Skeletal muscle tissue (tissue), 3 donors: ENCODE measurements at regions not wholly inside any gene's neighbourhood (a gene's known extent, or its start where the extent isn't known, plus 50 kb on each side); places are given as distances from the start of the nearest gene placed in this dataset.

Source experiments
- H3K27ac ChIP-seq: one replicate; pipeline ENCODE4 v1.7.0; 2013; ENCODE audit warnings: mild to moderate bottlenecking, low read depth, low read length, inconsistent platforms
- H3K27me3 ChIP-seq, 3 donors: one replicate each; pipeline ENCODE4 v1.7.0; 2013; ENCODE audit warnings: low read length in 3 of 3; ENCODE audit not compliant: control insufficient read depth in 3 of 3, insufficient read depth in 3 of 3
- H3K36me3 ChIP-seq, 3 donors: one replicate each; pipeline ENCODE4 v1.7.0; 2013; ENCODE audit warnings: low read length in 3 of 3; ENCODE audit not compliant: control insufficient read depth in 3 of 3, insufficient read depth in 3 of 3
- H3K4me1 ChIP-seq, 3 donors: one replicate each; pipeline ENCODE4 v1.7.0; 2013; ENCODE audit warnings: low read length in 3 of 3, mild to moderate bottlenecking in 3 of 3; ENCODE audit not compliant: control insufficient read depth in 3 of 3, insufficient read depth in 3 of 3
- H3K4me3 ChIP-seq, 3 donors: one replicate each; pipeline ENCODE4 v1.7.0; 2013; ENCODE audit warnings: low read length in 3 of 3
- H3K9ac ChIP-seq, 3 donors: one replicate each; pipeline ENCODE4 v1.7.0; 2013; ENCODE audit warnings: low read length in 3 of 3, mild to moderate bottlenecking in 3 of 3, moderate library complexity in 2 of 3, low read depth in 1 of 3
- H3K9me3 ChIP-seq, 3 donors: one replicate each; pipeline ENCODE4 v1.7.0; 2013; ENCODE audit warnings: low read length in 3 of 3; ENCODE audit not compliant: control insufficient read depth in 3 of 3
- donor health status: Osteomylitis.

DNA sequence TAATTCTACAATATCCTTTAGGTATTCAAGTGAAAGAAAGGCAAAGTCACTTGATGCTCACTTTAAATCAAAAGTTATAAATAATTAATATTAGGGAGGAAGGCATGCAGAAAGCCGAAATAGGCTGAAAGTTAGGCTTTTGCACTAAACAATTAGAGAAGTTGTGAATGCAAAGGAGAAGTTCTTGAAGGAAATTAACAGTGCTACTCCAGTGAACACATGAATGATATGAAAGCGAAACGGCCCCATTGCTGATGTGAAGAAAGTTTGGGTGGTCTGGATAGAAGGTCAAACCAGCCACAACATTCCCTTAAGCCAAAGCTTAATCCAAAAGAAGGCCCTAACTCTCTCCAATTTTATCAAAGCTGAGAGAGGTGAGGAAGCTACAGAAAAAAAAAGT lies 103.1 kb upstream of the CXCR4 start:
- H3K4me1 ChIP-seq: no peaks in the 10 kb centered on the region
- H3K27me3 ChIP-seq: no peaks in the 10 kb centered on the region
- no peak overlapping the region for H3K4me3 ChIP-seq
- H3K27ac ChIP-seq: no peak overlapping the region
- H3K9ac ChIP-seq: no peak overlapping the region
- H3K9me3 ChIP-seq: no peaks in the 10 kb centered on the region
- H3K36me3 ChIP-seq: no peaks in the 10 kb centered on the region

- Histone ChIP-seq H3K9me3 (no peaks in the 10 kb centered on the region), H3K9ac (no peak overlapping the region), H3K36me3 (no peaks in the 10 kb centered on the region), H3K4me1 (no peaks in the 10 kb centered on the region), H3K4me3 (no peak overlapping the region), H3K27ac (no peak overlapping the region), H3K27me3 (no peaks in the 10 kb centered on the region)
Observed at GRCh38 chr2:136219963-136220362, 102.0 kb upstream of the CXCR4 start.

GRCh38 chr2:136219341-136219740 lies 101.4 kb upstream of the CXCR4 start:
- Histone ChIP-seq H3K4me3 (no peak overlapping the region), H3K27me3 (no peaks in the 10 kb centered on the region), H3K9ac (no peak overlapping the region), H3K27ac (no peak overlapping the region), H3K4me1 (no peaks in the 10 kb centered on the region), H3K36me3 (no peaks in the 10 kb centered on the region), H3K9me3 (no peaks in the 10 kb centered on the region)

DNA sequence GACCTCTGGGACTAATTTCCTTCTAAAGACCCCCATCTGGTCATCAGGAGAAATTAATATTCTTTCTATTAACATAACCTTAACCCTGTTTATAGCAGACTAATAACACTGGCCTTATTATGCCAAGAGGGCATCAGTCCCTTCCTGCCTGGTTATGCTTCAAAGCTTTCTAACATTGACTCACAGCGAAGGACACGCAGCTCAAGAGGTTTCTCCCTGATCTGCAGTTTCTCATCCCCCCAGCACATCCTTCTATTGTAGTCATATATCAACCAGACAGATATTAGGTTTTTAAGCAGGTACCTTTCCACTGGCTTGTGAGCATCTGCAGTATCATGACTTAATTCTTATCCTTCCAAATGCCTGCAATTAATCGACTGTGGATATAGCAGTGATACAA lies 100.0 kb upstream of the CXCR4 start:
- H3K36me3 ChIP-seq: no peaks in the 10 kb centered on the region
- no peaks in the 10 kb centered on the region for H3K27me3 ChIP-seq
- H3K9ac ChIP-seq: no peak overlapping the region
- no peaks in the 10 kb centered on the region for H3K4me1 ChIP-seq
- H3K4me3 ChIP-seq: no peak overlapping the region
- no peaks in the 10 kb centered on the region for H3K9me3 ChIP-seq
- H3K27ac ChIP-seq: no peak overlapping the region

- H3K27ac ChIP-seq: no peak overlapping the region
- H3K9me3 ChIP-seq: no peaks in the 10 kb centered on the region
- no peak overlapping the region for H3K9ac ChIP-seq
- no peak overlapping the region for H3K4me3 ChIP-seq
- no peaks in the 10 kb centered on the region for H3K4me1 ChIP-seq
- no peaks in the 10 kb centered on the region for H3K27me3 ChIP-seq
- no peaks in the 10 kb centered on the region for H3K36me3 ChIP-seq
Observed at GRCh38 chr2:136215908-136216472, 98.0 kb upstream of the CXCR4 start.

- Histone ChIP-seq H3K4me3 (no peak overlapping the region), H3K9ac (no peak overlapping the region), H3K36me3 (no peaks in the 10 kb centered on the region), H3K9me3 (no peaks in the 10 kb centered on the region), H3K4me1 (no peaks in the 10 kb centered on the region), H3K27ac (no peak overlapping the region), H3K27me3 (no peaks in the 10 kb centered on the region)
Observed at GRCh38 chr2:136215449-136215848, 97.5 kb upstream of the CXCR4 start.

DNA sequence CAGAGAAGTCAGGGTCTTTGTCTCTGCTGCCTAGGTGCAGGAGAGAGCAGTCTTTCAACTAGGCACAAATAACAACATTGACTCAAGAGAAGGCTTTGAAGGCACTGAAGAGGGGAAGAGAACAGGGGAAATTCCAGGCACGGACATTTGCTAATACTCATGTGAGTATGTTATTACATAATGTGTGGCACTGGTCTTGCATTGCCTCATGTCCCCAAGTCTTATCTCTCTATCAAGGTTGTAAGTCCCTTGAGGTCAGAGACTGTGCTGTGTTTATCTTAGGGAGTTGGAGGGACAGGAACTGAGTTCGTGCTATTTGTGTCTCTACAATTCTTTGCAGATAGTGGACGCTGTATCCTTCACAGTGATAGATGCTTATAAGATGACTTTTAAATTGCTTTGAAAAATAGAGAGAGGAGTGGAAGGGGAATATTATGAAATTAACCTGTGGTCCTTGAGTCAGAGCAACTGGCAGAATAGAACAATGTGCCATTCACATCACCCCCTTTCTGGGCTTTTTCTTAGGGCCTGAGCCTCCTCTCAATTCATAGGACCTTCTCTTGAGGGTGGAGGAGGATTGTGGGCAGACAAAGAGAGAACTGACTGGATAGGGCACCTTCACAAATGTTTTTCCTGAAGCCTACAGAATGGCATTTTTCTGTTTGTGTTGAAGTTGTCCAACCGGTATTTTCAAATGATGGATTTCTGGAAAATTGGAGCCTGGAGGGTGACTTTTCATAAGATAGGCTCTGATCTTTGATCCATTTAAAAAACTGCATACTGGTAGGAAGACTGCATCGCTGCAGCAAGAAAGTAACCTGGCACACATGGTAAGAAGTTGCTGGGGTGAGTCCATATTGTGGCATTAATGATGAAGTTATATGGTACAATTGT lies 96.6 kb upstream of the CXCR4 start:
- Histone ChIP-seq H3K36me3 (no peaks in the 10 kb centered on the region), H3K27ac (no peak overlapping the region), H3K4me1 (no peaks in the 10 kb centered on the region), H3K9ac (no peak overlapping the region), H3K4me3 (no peak overlapping the region), H3K9me3 (no peaks in the 10 kb centered on the region), H3K27me3 (no peaks in the 10 kb centered on the region)

DNA sequence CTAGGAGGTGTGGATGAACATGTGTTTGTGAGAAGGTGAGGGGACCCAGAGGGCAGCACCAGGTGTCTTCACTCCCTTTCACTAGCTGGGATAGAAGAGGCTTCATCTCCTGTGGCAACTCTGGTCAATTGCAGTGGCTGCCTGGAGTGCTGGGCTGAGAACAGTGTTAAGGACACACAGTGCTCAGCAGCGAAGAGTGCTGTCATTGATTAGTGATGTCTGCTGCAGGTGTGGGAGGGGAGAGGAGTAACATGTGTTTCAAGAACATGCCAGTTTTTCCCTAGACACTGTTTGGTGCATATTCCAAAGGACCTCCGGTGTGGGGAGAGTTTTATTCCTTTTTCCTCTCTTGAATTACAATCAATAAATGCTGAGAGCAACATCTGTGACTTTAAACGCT lies 95.9 kb upstream of the CXCR4 start:
- Histone ChIP-seq H3K4me1 (no peaks in the 10 kb centered on the region), H3K36me3 (no peaks in the 10 kb centered on the region), H3K9me3 (no peaks in the 10 kb centered on the region), H3K27me3 (no peaks in the 10 kb centered on the region), H3K4me3 (no peak overlapping the region), H3K27ac (no peak overlapping the region), H3K9ac (no peak overlapping the region)

DNA sequence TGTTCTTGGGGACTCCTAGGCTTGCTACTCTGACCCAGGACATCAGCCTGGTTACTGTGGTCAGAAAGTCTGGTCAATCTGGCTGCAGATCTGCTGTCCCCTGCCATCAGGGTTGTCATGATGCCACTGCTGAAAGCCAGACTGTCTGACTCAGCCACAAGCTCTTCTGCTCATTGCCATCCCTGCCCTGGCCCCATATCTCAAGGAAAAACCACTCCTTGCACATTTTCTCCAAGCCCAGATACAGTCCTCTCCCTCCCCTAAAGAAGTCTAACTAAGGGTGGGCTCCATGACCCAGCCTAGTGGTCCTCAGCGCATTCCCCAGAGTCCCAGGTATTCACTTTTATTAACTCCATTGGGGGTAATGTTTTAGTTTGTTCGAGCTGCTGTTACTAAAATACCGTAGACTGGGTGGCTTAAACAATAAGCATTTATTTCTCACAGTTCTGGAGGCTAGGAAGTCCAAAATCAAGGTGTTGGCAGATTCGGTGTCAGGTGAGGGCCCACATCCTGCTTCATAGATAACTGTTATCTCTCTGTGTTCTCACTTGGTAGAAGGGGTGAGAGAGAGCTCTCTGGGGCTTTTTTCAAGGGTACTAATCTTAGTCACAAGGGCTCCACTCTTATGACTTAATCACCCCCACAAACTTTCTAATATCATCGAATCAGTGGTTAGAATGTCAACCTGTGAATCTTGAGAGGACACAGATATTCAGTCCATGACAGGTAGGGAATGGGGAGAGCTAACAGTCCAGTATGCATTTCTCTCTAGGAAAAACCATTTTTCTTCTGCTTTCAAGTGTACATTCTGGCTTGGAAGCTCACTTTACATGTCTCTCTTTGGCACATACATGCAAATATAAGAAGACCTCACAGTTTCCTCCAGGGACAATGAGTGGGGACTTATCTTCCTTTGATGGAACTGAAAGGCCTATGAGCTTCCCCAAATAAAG lies 94.8 kb upstream of the CXCR4 start:
- Histone ChIP-seq H3K4me1 (no peaks in the 10 kb centered on the region), H3K9ac (no peak overlapping the region), H3K36me3 (no peaks in the 10 kb centered on the region), H3K27me3 (no peaks in the 10 kb centered on the region), H3K27ac (no peak overlapping the region), H3K4me3 (no peak overlapping the region), H3K9me3 (no peaks in the 10 kb centered on the region)

- Histone ChIP-seq H3K27me3 (no peaks in the 10 kb centered on the region), H3K4me3 (no peak overlapping the region), H3K9me3 (no peaks in the 10 kb centered on the region), H3K27ac (no peak overlapping the region), H3K4me1 (no peaks in the 10 kb centered on the region), H3K9ac (no peak overlapping the region), H3K36me3 (no peaks in the 10 kb centered on the region)
Observed at GRCh38 chr2:136211701-136212100, 93.8 kb upstream of the CXCR4 start.
